ENCODE measurements at regions not wholly inside any gene's neighbourhood (a gene's known extent, or its start where the extent isn't known, plus 50 kb on each side); places are given as distances from the start of the nearest gene placed in this dataset.

- intact Hi-C loops (cut with DNase I): no loop called here
Observed at GRCh38 chr10:94103801-94104221, 110.1 kb downstream of the PLCE1 start.

GRCh38 chr10:94104316-94105000 is 110.7 kb downstream of the PLCE1 start:
- no peaks in the 10 kb centered on the region for H3K27me3 ChIP-seq
- ATAC-seq (peak in 1 of 4 donors; percentile 66), DNase-seq (no peak)
- H3K4me3 ChIP-seq: no peak overlapping the region
- no peaks in the 10 kb centered on the region for H3K36me3 ChIP-seq
- no peaks in the 10 kb centered on the region for H3K9me3 ChIP-seq
- intact Hi-C loops (cut with DNase I): no loop called here
- no peak overlapping the region for H3K27ac ChIP-seq
- TF ChIP-seq POLR2A (IDR thresholded peaks at IDR 0.05) (no peak), CTCF (IDR thresholded peaks at IDR 0.05) (no peak)
- 71% methylated on average over 7 of the region's 7 CpGs for WGBS (ENCODE audit: insufficient coverage, low coverage, low lambda C conversion rate, missing lambda C conversion rate)
- H3K4me1 ChIP-seq: no peaks in the 10 kb centered on the region

More at GRCh38 chr10:94103801-94104221, 110.1 kb downstream of the PLCE1 start:
- H3K27ac ChIP-seq: no peak overlapping the region
- H3K27me3 ChIP-seq: no peaks in the 10 kb centered on the region
- 74% methylated on average over 4 of the region's 4 CpGs for WGBS (ENCODE audit: insufficient coverage, low coverage, low lambda C conversion rate, missing lambda C conversion rate)
- H3K9me3 ChIP-seq: no peaks in the 10 kb centered on the region
- H3K4me1 ChIP-seq: no peaks in the 10 kb centered on the region
- no peak for ATAC-seq
- DNase-seq: no peak
- no peaks in the 10 kb centered on the region for H3K36me3 ChIP-seq
- H3K4me3 ChIP-seq: no peak overlapping the region
- TF ChIP-seq POLR2A (IDR thresholded peaks at IDR 0.05) (no peak), CTCF (IDR thresholded peaks at IDR 0.05) (no peak)

- no peak for TF ChIP-seq CTCF (IDR thresholded peaks at IDR 0.05)
- no peak for TF ChIP-seq POLR2A (IDR thresholded peaks at IDR 0.05)
- ATAC-seq (no peak), DNase-seq (no peak)
- Histone ChIP-seq H3K36me3 (no peaks in the 10 kb centered on the region), H3K9me3 (no peaks in the 10 kb centered on the region), H3K4me3 (no peak overlapping the region), H3K27ac (no peak overlapping the region), H3K27me3 (no peaks in the 10 kb centered on the region), H3K4me1 (no peaks in the 10 kb centered on the region)
- WGBS (ENCODE audit: insufficient coverage, low coverage, low lambda C conversion rate, missing lambda C conversion rate): 81% methylated on average over 3 of the region's 3 CpGs
- intact Hi-C loops (cut with DNase I): no loop called here
Observed at GRCh38 chr10:94105226-94105625, 111.5 kb downstream of the PLCE1 start.

GRCh38 chr10:94107191-94107590 is 113.5 kb downstream of the PLCE1 start:
- no peak overlapping the region for H3K27ac ChIP-seq
- H3K4me3 ChIP-seq: no peak overlapping the region
- WGBS (ENCODE audit: insufficient coverage, low coverage, low lambda C conversion rate, missing lambda C conversion rate): 43% methylated on average over 2 of the region's 2 CpGs
- no peaks in the 10 kb centered on the region for H3K4me1 ChIP-seq
- H3K36me3 ChIP-seq: no peaks in the 10 kb centered on the region
- TF ChIP-seq CTCF (IDR thresholded peaks at IDR 0.05) (no peak), POLR2A (IDR thresholded peaks at IDR 0.05) (no peak)
- DNase-seq: no peak
- H3K9me3 ChIP-seq: no peaks in the 10 kb centered on the region
- ATAC-seq: no peak
- intact Hi-C loops (cut with DNase I): no loop called here
- no peaks in the 10 kb centered on the region for H3K27me3 ChIP-seq

Data from right lobe of liver (tissue), 6 donors.